Prostate gland (tissue), 2 donors: ENCODE measurements at regions not wholly inside any gene's neighbourhood (a gene's known extent, or its start where the extent isn't known, plus 50 kb on each side); places are given as distances from the start of the nearest gene placed in this dataset.

Experiments used
- POLR2A ChIP-seq: fragments of 450-650 bp; IDR thresholded peaks from one replicate; pipeline ENCODE4 v1.6.1; 2016; ENCODE audit warnings: antibody characterized with exemption, mild to moderate bottlenecking
- POLR2AphosphoS5 ChIP-seq: sonication (generic); formaldehyde crosslinking; IDR thresholded peaks from one replicate; pipeline ENCODE4 v1.6.1; 2017; ENCODE audit warnings: antibody characterized with exemption
- TF ChIP-seq, protein P1 (sequence below), 4 experiments: fragments of 200-600 bp in 2 of 4; fragments of 450-650 bp in 2 of 4; sonication (generic) in 2 of 4; IDR thresholded peaks; 1 replicate in 3 of 4; 2 replicates in 1 of 4; pipeline ENCODE4 v1.5.1; 2016 to 2019; ENCODE audit warnings: antibody characterized with exemption in 4 of 4, mild to moderate bottlenecking in 2 of 4, moderate library complexity in 2 of 4

DNA sequence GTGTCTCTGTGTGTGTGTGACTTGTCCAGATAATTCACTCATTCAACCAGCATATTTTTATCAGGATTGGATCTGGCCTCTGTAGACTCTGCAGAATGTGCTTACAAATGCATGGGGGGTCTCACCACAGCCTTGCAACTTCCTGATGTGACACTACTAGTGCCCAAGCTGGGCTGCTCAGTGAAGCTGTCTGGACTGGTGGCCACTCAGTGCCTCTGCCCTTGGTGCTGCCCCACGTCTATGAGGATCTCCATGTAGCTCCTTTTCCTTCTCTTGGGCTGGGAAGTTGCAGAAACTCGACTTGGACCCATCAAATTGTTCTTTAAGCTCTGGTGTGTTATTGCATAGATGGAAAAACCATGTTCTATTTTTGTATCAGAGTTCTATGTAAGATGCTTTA lies 75.8 kb downstream of the NRN1 start:
- no peak for TF ChIP-seq POLR2A
- TF ChIP-seq, protein P1, sequence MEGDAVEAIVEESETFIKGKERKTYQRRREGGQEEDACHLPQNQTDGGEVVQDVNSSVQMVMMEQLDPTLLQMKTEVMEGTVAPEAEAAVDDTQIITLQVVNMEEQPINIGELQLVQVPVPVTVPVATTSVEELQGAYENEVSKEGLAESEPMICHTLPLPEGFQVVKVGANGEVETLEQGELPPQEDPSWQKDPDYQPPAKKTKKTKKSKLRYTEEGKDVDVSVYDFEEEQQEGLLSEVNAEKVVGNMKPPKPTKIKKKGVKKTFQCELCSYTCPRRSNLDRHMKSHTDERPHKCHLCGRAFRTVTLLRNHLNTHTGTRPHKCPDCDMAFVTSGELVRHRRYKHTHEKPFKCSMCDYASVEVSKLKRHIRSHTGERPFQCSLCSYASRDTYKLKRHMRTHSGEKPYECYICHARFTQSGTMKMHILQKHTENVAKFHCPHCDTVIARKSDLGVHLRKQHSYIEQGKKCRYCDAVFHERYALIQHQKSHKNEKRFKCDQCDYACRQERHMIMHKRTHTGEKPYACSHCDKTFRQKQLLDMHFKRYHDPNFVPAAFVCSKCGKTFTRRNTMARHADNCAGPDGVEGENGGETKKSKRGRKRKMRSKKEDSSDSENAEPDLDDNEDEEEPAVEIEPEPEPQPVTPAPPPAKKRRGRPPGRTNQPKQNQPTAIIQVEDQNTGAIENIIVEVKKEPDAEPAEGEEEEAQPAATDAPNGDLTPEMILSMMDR (IDR thresholded peaks at IDR 0.05) = no peak
- TF ChIP-seq POLR2AphosphoS5 = no peak
